Type B pancreatic cell (in vitro differentiated cells): ENCODE measurements at regions not wholly inside any gene's neighbourhood (a gene's known extent, or its start where the extent isn't known, plus 50 kb on each side); places are given as distances from the start of the nearest gene placed in this dataset.

Experiments used
- DNase-seq: peaks from one replicate; pipeline ENCODE4 v3.0.0; 2021; ENCODE audit warnings: mixed read lengths; ENCODE audit not compliant: unreplicated experiment; ENCODE audit errors: extremely low spot score
- H3K27ac Mint-ChIP-seq: 2 replicates; pipeline ENCODE4 v1.8.0; 2021; ENCODE audit warnings: mild to moderate bottlenecking, mixed read lengths
- H3K27me3 Mint-ChIP-seq: 2 replicates; pipeline ENCODE4 v1.8.0; 2021; ENCODE audit warnings: mixed read lengths
- H3K36me3 Mint-ChIP-seq: 2 replicates; pipeline ENCODE4 v1.8.0; 2021; ENCODE audit warnings: mixed read lengths
- H3K4me1 Mint-ChIP-seq: one replicate; pipeline ENCODE4 v1.8.0; 2021; ENCODE audit warnings: mixed read lengths; ENCODE audit not compliant: unreplicated experiment
- H3K4me3 Mint-ChIP-seq: 2 replicates; pipeline ENCODE4 v1.8.0; 2021; ENCODE audit warnings: mild to moderate bottlenecking, mixed read lengths
- H3K9me3 Mint-ChIP-seq: 2 replicates; pipeline ENCODE4 v1.8.0; 2021; ENCODE audit warnings: mixed read lengths
- TF ChIP-seq, protein P1 (sequence below): fragments of 200-600 bp; sonication (generic); conservative IDR thresholded peaks from 2 replicates; pipeline ENCODE4 v1.5.0; 2021; ENCODE audit warnings: antibody characterized with exemption, mild to moderate bottlenecking

DNA sequence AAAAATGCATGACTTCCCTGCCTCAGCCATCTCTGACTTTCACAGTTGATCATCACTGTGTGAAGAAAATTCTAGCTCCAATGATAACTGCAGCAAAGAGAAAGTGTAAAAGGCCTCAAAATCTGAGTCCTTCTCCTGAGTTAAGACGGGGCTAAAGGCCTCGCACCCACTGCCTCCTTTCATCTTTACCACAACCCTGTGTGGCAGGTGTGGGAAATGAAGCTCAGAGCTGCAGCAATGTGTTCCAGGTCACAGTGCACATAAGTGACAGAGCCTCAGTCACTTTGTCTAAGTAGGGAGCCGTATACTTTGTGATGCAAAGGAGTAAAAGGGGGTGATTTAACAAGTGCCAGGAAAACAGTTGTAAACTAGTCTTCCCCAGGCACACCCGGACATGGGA lies 144.7 kb upstream of the TMCC3 start:
- Mint-ChIP-seq H3K27ac (no peak overlapping the region), H3K27me3 (peaks cover 58% of the 10 kb centered on the region), H3K4me3 (no peak overlapping the region), H3K9me3 (no peaks in the 10 kb centered on the region), H3K36me3 (no peaks in the 10 kb centered on the region), H3K4me1 (peaks cover 18% of the 10 kb centered on the region)
- TF ChIP-seq, protein P1, sequence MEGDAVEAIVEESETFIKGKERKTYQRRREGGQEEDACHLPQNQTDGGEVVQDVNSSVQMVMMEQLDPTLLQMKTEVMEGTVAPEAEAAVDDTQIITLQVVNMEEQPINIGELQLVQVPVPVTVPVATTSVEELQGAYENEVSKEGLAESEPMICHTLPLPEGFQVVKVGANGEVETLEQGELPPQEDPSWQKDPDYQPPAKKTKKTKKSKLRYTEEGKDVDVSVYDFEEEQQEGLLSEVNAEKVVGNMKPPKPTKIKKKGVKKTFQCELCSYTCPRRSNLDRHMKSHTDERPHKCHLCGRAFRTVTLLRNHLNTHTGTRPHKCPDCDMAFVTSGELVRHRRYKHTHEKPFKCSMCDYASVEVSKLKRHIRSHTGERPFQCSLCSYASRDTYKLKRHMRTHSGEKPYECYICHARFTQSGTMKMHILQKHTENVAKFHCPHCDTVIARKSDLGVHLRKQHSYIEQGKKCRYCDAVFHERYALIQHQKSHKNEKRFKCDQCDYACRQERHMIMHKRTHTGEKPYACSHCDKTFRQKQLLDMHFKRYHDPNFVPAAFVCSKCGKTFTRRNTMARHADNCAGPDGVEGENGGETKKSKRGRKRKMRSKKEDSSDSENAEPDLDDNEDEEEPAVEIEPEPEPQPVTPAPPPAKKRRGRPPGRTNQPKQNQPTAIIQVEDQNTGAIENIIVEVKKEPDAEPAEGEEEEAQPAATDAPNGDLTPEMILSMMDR, result no peak
- DNase-seq, result no peak

DNA sequence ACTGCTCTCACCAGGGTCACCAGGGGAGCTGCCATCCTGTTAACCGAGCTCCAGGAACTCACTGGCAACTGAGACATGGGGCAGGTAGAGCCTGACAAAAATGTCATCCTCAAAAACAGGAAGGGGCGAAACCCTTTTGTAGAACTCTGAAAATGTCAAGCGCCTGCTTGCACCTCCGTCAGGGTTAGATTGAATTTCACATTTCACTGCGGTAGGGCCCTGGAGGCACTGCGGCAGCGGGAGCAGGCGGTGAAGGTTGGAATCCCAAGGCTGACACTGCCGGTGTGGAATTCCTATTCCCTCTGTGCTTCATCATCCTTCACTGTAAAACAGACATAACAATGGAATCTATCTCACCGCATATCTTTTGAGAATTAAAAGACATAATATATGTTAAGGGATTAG lies 142.8 kb upstream of the TMCC3 start:
- TF ChIP-seq, protein P1, result no peak
- Mint-ChIP-seq H3K9me3 (no peaks in the 10 kb centered on the region), H3K27me3 (peaks cover 58% of the 10 kb centered on the region), H3K36me3 (no peaks in the 10 kb centered on the region), H3K4me1 (peaks cover 18% of the 10 kb centered on the region), H3K4me3 (no peak overlapping the region), H3K27ac (no peak overlapping the region)
- DNase-seq, result no peak

DNA sequence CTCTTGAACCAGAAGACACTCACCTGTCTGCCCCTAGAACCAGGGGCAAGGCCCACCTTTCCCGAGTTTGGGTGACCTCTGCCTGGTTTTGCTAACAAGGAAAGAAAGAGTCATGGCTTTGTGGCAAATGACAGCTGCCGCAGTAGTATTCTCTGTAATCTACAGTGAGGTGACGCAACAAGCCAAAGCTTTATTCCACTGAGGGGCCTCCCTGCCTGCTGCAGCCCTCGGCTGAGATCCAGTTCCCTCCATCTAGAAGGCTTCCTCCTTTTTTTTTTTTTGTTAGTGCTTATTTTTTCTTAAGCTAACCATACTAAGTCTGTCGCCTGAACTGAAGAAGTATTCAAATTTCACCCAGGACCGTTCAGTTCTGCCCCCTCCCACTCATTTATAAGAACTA lies 142.3 kb upstream of the TMCC3 start:
- Mint-ChIP-seq H3K27ac (no peak overlapping the region), H3K4me3 (no peak overlapping the region), H3K27me3 (peaks cover 57% of the 10 kb centered on the region), H3K9me3 (no peaks in the 10 kb centered on the region), H3K4me1 (peaks cover 18% of the 10 kb centered on the region), H3K36me3 (no peaks in the 10 kb centered on the region)
- TF ChIP-seq, protein P1, result no peak
- no peak for DNase-seq

DNA sequence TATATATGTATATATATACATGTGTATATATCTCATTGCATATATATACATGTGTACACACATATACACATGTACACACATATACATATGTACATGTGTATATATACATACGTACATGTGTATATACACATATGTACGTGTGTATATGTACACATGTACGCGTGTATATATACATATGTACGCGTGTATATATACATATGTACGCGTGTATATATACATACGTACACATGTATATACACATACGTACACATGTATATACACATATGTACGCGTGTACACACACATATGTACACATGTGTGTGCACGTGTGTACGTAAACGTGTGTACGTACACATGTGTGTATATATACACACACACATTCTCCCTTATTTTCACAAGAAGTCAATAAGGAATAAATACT lies 141.6 kb upstream of the TMCC3 start:
- H3K9me3 Mint-ChIP-seq, result no peaks in the 10 kb centered on the region

DNA sequence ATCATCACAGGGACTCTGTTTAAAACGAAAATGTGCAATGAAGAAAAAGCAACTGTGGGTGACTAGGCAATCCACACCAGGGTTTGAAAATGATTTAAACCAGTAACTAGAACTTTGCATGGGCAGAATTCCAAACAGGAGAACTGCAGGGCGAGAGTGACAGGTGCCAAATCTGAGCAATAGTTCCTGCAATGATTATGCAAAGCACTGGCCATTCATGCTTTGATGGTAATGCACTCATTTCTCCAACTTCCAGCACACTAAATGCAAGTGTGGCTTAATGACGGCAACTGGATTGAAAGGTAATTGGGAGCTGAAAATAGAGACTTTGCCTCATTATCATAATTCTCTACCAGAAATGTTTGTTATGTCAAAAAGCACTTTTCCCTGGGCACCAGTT lies 140.5 kb upstream of the TMCC3 start:
- no peaks in the 10 kb centered on the region for H3K9me3 Mint-ChIP-seq

More for the DNA sequence above, 141.6 kb upstream of the TMCC3 start:
- Mint-ChIP-seq H3K27me3 (peaks cover 64% of the 10 kb centered on the region), H3K4me3 (no peak overlapping the region), H3K27ac (no peak overlapping the region), H3K4me1 (peaks cover 18% of the 10 kb centered on the region), H3K36me3 (no peaks in the 10 kb centered on the region)
- no peak for DNase-seq
- TF ChIP-seq, protein P1, result no peak

More for the DNA sequence above, 140.5 kb upstream of the TMCC3 start:
- Mint-ChIP-seq H3K27ac (no peak overlapping the region), H3K4me1 (peaks cover 18% of the 10 kb centered on the region), H3K27me3 (peaks cover 64% of the 10 kb centered on the region), H3K36me3 (no peaks in the 10 kb centered on the region), H3K4me3 (no peak overlapping the region)
- no peak for DNase-seq
- TF ChIP-seq, protein P1, result no peak
